Thymus (tissue), 11 donors: ENCODE measurements at regions not wholly inside any gene's neighbourhood (a gene's known extent, or its start where the extent isn't known, plus 50 kb on each side); places are given as distances from the start of the nearest gene placed in this dataset.

Experiments
- DNase-seq, 9 donors: peaks; one replicate each; pipeline ENCODE4 v3.0.0-alpha.2; 2013; ENCODE audit warnings: low spot score in 9 of 9, low read depth in 6 of 9, missing footprints in 1 of 9
- H3K27ac ChIP-seq, 2 donors: one replicate each; pipeline ENCODE4 v1.5.1; 2013; ENCODE audit warnings: control low read depth in 1 of 2, low read depth in 1 of 2, low read length in 1 of 2, mild to moderate bottlenecking in 1 of 2, moderate library complexity in 1 of 2
- H3K27me3 ChIP-seq, 2 donors: one replicate each; pipeline ENCODE4 v1.5.1; 2013; ENCODE audit warnings: low read length in 1 of 2; ENCODE audit not compliant: control insufficient read depth in 2 of 2, insufficient read depth in 1 of 2
- H3K36me3 ChIP-seq, 2 donors: one replicate each; pipeline ENCODE4 v1.5.1; 2013; ENCODE audit warnings: low read length in 1 of 2, mild to moderate bottlenecking in 1 of 2, moderate library complexity in 1 of 2; ENCODE audit not compliant: control insufficient read depth in 2 of 2, insufficient read depth in 2 of 2
- H3K4me1 ChIP-seq, 2 donors: one replicate each; pipeline ENCODE4 v1.5.1; 2013; ENCODE audit warnings: low read length in 2 of 2; ENCODE audit not compliant: control insufficient read depth in 2 of 2, insufficient read depth in 2 of 2
- H3K4me3 ChIP-seq, 2 donors: one replicate each; pipeline ENCODE4 v1.5.1; 2013; ENCODE audit warnings: low read length in 2 of 2, control low read depth in 1 of 2, mild to moderate bottlenecking in 1 of 2
- H3K9me3 ChIP-seq, 2 donors: one replicate each; pipeline ENCODE4 v1.5.1; 2013; ENCODE audit warnings: low read length in 1 of 2, mild to moderate bottlenecking in 1 of 2; ENCODE audit not compliant: control insufficient read depth in 2 of 2, insufficient read depth in 1 of 2
- WGBS: extraction: QIAGEN DNeasy Blood & Tissue Kit; methylation state at CpG from one replicate; pipeline ENCODE4 v1.1.7; 2013; 5-methylcytosine and 5-hydroxymethylcytosine counted together
- donor health status: healthy.

DNA sequence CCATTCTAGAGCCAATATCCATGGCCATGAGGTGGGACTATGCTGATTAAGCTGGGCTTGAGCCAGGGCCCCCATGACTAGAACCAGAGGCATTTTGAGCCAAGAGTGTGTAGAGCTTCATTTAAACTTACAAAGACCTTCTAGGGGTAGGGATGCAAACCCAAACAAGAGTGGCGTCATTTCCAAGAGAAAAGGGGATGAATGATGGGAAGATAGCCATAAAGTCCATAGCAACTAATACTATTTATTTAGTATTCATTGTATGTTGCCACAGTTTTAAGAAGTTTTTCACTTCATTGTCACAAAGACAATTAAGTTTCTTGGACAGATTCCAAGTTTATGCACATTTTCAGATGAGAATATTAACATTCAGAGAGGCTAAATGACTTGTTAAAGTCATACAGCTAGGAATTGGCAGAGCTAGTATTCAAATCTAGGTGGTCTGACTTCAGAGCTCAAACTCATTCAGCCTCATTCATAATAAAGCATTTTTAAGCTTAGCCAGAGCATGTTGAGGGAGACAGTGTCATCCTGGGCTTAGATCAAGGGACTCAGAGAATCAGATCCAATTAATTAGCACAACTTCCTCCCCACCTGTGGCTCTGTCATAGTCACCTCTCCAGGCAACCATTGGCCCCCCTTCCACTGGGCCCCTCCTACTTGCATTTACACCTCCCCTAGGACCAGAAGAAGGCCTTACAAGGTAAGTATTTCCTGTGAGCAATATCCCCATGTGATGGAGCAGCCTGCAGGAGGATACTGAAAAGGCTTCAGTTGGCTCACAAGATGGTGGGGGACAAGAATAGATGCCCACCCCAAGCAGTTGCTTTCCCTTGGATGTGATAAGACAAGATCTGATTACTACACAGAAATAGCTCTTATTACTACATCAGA lies 95.0 kb upstream of the PCSK1 start:
- Histone ChIP-seq H3K9me3 (no peaks in the 10 kb centered on the region), H3K4me1 (no peaks in the 10 kb centered on the region), H3K27me3 (no peaks in the 10 kb centered on the region), H3K4me3 (no peak overlapping the region), H3K27ac (no peak overlapping the region), H3K36me3 (no peaks in the 10 kb centered on the region)
- 95% methylated on average over 1 of the region's 1 CpG for WGBS
- no peak for DNase-seq

DNA sequence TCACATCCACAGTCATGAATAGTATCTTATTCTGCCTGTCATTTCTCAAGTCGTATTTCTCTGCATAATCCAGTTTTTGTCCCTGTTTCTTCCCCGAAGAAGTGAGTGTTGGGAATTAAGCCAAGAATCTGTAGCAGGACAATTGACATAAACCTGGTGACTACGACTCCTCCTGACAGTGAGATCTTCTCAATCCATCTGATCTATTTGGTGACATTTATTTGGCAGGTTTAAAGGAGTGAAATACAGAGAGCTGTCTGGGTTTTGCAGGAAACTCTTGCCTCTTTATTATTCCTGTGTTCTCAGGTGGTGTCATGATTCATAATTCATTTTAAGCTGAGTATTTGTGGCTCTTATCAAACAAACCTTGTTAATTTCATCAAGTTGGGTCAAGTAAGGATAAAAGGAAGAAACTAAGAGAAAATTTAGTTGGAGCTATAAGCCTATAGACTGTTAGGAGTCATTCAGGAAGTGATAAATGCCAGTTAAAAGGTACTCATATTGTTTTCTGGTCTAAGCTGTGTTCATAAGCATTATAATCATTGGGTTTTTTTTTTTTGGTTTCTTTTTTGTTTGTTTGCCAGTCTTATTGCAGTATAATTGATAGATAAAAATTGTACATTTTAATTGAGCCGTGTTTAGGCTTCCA lies 95.9 kb upstream of the PCSK1 start:
- no peak overlapping the region for H3K4me3 ChIP-seq
- no peak for DNase-seq
- no peak overlapping the region for H3K27ac ChIP-seq
- H3K9me3 ChIP-seq, result no peaks in the 10 kb centered on the region
- H3K27me3 ChIP-seq, result no peaks in the 10 kb centered on the region
- no peaks in the 10 kb centered on the region for H3K4me1 ChIP-seq
- WGBS, result 91% methylated on average over 4 of the region's 4 CpGs
- H3K36me3 ChIP-seq, result no peaks in the 10 kb centered on the region

DNA sequence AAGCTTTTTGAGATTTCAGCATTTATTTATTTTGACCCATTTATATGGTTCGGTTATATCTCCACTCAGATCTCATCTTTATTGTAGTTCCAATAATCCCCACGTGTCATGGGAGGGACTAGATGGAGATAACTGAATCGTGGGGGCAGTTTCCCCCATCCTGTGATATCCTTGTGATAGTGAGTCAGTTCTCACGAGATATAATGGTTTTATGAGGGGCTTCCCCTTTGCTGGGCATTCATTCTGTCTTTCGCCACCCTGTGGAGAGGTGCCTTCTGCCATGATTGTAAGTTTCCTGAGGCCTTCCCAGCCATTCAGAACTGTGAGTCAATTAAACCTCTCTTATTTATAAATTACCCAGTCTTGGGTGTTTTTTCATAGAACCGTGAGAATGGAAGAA lies 96.5 kb upstream of the PCSK1 start:
- no peaks in the 10 kb centered on the region for H3K36me3 ChIP-seq
- no peaks in the 10 kb centered on the region for H3K4me1 ChIP-seq
- H3K9me3 ChIP-seq, result no peaks in the 10 kb centered on the region
- 86% methylated on average over 6 of the region's 6 CpGs for WGBS
- no peak overlapping the region for H3K27ac ChIP-seq
- DNase-seq, result no peak
- H3K27me3 ChIP-seq, result no peaks in the 10 kb centered on the region
- no peak overlapping the region for H3K4me3 ChIP-seq

- no peaks in the 10 kb centered on the region for H3K36me3 ChIP-seq
- H3K9me3 ChIP-seq, result no peaks in the 10 kb centered on the region
- no peak overlapping the region for H3K4me3 ChIP-seq
- no peaks in the 10 kb centered on the region for H3K27me3 ChIP-seq
- no peak overlapping the region for H3K27ac ChIP-seq
- DNase-seq, result no peak
- no peaks in the 10 kb centered on the region for H3K4me1 ChIP-seq
Measured at GRCh38 chr5:96530901-96531300, 97.9 kb upstream of the PCSK1 start.

DNA sequence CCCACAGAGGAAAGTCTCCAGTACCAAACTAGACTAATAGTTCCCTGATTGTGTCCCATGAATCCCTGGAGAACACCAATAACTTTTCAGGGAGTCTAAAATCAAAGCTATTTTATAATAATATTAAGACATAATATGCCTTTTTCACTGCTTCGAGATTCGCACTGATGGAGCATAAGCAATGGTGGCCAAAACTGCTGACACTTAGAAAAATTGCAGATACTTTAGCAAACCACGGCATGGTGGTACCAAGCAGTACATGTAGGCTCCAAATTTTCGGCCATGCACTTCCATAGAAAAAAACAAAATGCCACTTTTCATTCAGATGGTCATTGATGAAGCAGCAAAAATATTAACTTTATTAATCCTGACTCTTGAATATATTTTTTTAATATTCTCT lies 100.3 kb upstream of the PCSK1 start:
- H3K4me1 ChIP-seq, result no peaks in the 10 kb centered on the region
- no peaks in the 10 kb centered on the region for H3K27me3 ChIP-seq
- no peak for DNase-seq
- no peaks in the 10 kb centered on the region for H3K9me3 ChIP-seq
- H3K36me3 ChIP-seq, result no peaks in the 10 kb centered on the region
- no peak overlapping the region for H3K27ac ChIP-seq
- WGBS, result 97% methylated on average over 4 of the region's 4 CpGs
- no peak overlapping the region for H3K4me3 ChIP-seq

DNA sequence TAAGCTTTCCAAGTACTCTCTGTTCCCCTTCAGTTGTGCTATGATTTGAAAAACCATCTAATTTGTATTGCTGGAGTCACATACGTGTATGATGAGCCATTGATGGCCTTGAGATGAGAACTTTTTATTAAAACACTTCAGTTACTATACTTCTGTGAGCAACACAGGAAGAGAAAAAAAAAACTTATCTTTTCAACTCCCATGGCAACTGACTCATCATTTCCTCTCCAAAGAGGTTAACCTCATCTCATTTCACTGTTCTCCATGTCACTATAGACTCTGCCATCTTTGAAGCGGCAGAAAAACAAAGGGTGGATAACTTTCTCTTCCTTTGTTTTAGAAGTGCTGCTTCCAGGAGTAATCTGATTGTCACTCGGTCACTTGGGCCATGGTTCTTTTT lies 104.3 kb upstream of the PCSK1 start:
- peak in 6 of 9 donors; percentile 2 to 52 (median 10) for DNase-seq
- WGBS, result 65% methylated on average over 3 of the region's 3 CpGs
- H3K4me3 ChIP-seq, result no peak overlapping the region
- no peaks in the 10 kb centered on the region for H3K36me3 ChIP-seq
- no peaks in the 10 kb centered on the region for H3K4me1 ChIP-seq
- no peak overlapping the region for H3K27ac ChIP-seq
- no peaks in the 10 kb centered on the region for H3K27me3 ChIP-seq
- H3K9me3 ChIP-seq, result no peaks in the 10 kb centered on the region

DNA sequence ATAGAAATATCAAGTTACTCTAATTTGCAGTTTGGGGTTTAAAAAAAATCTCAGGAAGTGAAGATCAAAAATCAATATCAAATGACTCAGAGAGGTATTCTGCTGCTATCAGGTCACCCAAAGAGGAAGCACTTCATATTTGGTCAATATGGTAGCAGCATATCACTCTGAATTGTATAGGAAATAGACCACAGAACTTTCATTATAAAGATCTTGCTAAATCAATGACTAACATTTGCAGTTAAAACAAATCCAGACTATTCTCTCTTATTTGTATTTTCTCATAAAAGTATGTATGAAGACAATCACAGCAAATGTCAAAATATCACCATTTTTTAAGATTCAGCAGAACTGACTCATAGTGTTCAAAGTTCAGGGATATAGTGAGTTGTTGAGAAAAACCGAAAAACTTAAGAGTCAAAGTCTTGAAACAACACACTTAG lies 105.8 kb upstream of the PCSK1 start:
- Histone ChIP-seq H3K4me3 (no peak overlapping the region), H3K4me1 (no peaks in the 10 kb centered on the region), H3K27ac (no peak overlapping the region), H3K36me3 (no peaks in the 10 kb centered on the region), H3K27me3 (no peaks in the 10 kb centered on the region), H3K9me3 (no peaks in the 10 kb centered on the region)
- 90% methylated on average over 1 of the region's 1 CpG for WGBS
- DNase-seq, result no peak

GRCh38 chr5:96546120-96546519 lies 113.1 kb upstream of the PCSK1 start:
- WGBS, result 85% methylated on average over 1 of the region's 1 CpG
- DNase-seq, result no peak
- H3K4me1 ChIP-seq, result no peaks in the 10 kb centered on the region
- H3K4me3 ChIP-seq, result no peak overlapping the region
- H3K27me3 ChIP-seq, result no peaks in the 10 kb centered on the region
- no peak overlapping the region for H3K27ac ChIP-seq
- H3K9me3 ChIP-seq, result no peaks in the 10 kb centered on the region
- H3K36me3 ChIP-seq, result no peaks in the 10 kb centered on the region

- WGBS, result 96% methylated on average over 4 of the region's 4 CpGs
- DNase-seq, result no peak
- Histone ChIP-seq H3K9me3 (no peaks in the 10 kb centered on the region), H3K27me3 (no peaks in the 10 kb centered on the region), H3K36me3 (no peaks in the 10 kb centered on the region), H3K4me1 (no peaks in the 10 kb centered on the region), H3K4me3 (no peak overlapping the region), H3K27ac (no peak overlapping the region)
Measured at GRCh38 chr5:96547486-96547885, 114.4 kb upstream of the PCSK1 start.
